Effector memory CD4-positive, alpha-beta T cell (primary cell): ENCODE measurements at regions not wholly inside any gene's neighbourhood (a gene's known extent, or its start where the extent isn't known, plus 50 kb on each side); places are given as distances from the start of the nearest gene placed in this dataset.
A peak's percentile ranks its signal among the peaks of the same experiment; 100 is the strongest.

Experiments
- DNase-seq, 3 donors: peaks; one replicate each; pipeline ENCODE4 v3.0.0-alpha.2; 2020
- H3K27ac ChIP-seq: 2 replicates; pipeline ENCODE4 v1.7.0; 2013; ENCODE audit warnings: mild to moderate bottlenecking, low read length, moderate library complexity; ENCODE audit not compliant: insufficient read depth, poor library complexity, severe bottlenecking
- H3K27me3 ChIP-seq: replicated peaks from 2 replicates; pipeline ENCODE4 v1.7.0; 2013; ENCODE audit warnings: mild to moderate bottlenecking, low read length; ENCODE audit not compliant: insufficient read depth, control insufficient read depth, poor library complexity, severe bottlenecking
- H3K36me3 ChIP-seq: 2 replicates; pipeline ENCODE4 v1.7.0; 2013; ENCODE audit warnings: mild to moderate bottlenecking, low read length, moderate library complexity; ENCODE audit not compliant: control insufficient read depth, insufficient read depth
- H3K4me1 ChIP-seq: 2 replicates; pipeline ENCODE4 v1.7.0; 2013; ENCODE audit warnings: low read length, mild to moderate bottlenecking; ENCODE audit not compliant: control insufficient read depth, insufficient read depth, poor library complexity, severe bottlenecking
- H3K4me3 ChIP-seq: 2 replicates; pipeline ENCODE4 v1.7.0; 2013; ENCODE audit warnings: low read length, low read depth, mild to moderate bottlenecking; ENCODE audit not compliant: insufficient read depth, poor library complexity, severe bottlenecking
- H3K9me3 ChIP-seq: 2 replicates; pipeline ENCODE4 v1.7.0; 2013; ENCODE audit warnings: mild to moderate bottlenecking, low read length, moderate library complexity; ENCODE audit not compliant: control insufficient read depth

- Histone ChIP-seq H3K4me3 (no peak overlapping the region), H3K36me3 (no peaks in the 10 kb centered on the region), H3K27me3 (no peaks in the 10 kb centered on the region), H3K9me3 (no peaks in the 10 kb centered on the region), H3K4me1 (no peaks in the 10 kb centered on the region), H3K27ac (no peak overlapping the region)
- no peak for DNase-seq
Observed at GRCh38 chr4:180652533-180652932, 1590.7 kb upstream of the TENM3 start.

- Histone ChIP-seq H3K36me3 (no peaks in the 10 kb centered on the region), H3K27ac (no peak overlapping the region), H3K4me1 (no peaks in the 10 kb centered on the region), H3K27me3 (no peaks in the 10 kb centered on the region), H3K9me3 (no peaks in the 10 kb centered on the region), H3K4me3 (no peak overlapping the region)
- no peak for DNase-seq
Observed at GRCh38 chr4:180655886-180656285, 1587.3 kb upstream of the TENM3 start.

- DNase-seq: no peak
- Histone ChIP-seq H3K27ac (no peak overlapping the region), H3K9me3 (no peaks in the 10 kb centered on the region), H3K36me3 (no peaks in the 10 kb centered on the region), H3K4me3 (no peak overlapping the region), H3K27me3 (no peaks in the 10 kb centered on the region), H3K4me1 (no peaks in the 10 kb centered on the region)
Observed at GRCh38 chr4:180657881-180658280, 1585.3 kb upstream of the TENM3 start.

GRCh38 chr4:180664766-180665368 lies 1578.3 kb upstream of the TENM3 start:
- peak in 1 of 3 donors; percentile 25 for DNase-seq
- H3K27me3 ChIP-seq: no peaks in the 10 kb centered on the region
- H3K4me1 ChIP-seq: no peaks in the 10 kb centered on the region
- no peak overlapping the region for H3K27ac ChIP-seq
- H3K9me3 ChIP-seq: no peaks in the 10 kb centered on the region
- H3K4me3 ChIP-seq: no peak overlapping the region
- H3K36me3 ChIP-seq: no peaks in the 10 kb centered on the region

GRCh38 chr4:180665481-180665880 lies 1577.7 kb upstream of the TENM3 start:
- Histone ChIP-seq H3K27me3 (no peaks in the 10 kb centered on the region), H3K36me3 (no peaks in the 10 kb centered on the region), H3K27ac (no peak overlapping the region), H3K4me3 (no peak overlapping the region), H3K9me3 (no peaks in the 10 kb centered on the region), H3K4me1 (no peaks in the 10 kb centered on the region)
- no peak for DNase-seq

GRCh38 chr4:180665994-180666824 lies 1577.0 kb upstream of the TENM3 start:
- H3K27ac ChIP-seq: no peak overlapping the region
- no peak for DNase-seq
- no peaks in the 10 kb centered on the region for H3K4me1 ChIP-seq
- H3K36me3 ChIP-seq: no peaks in the 10 kb centered on the region
- H3K9me3 ChIP-seq: no peaks in the 10 kb centered on the region
- H3K27me3 ChIP-seq: no peaks in the 10 kb centered on the region
- no peak overlapping the region for H3K4me3 ChIP-seq

- DNase-seq: no peak
- no peaks in the 10 kb centered on the region for H3K27me3 ChIP-seq
- H3K4me3 ChIP-seq: no peak overlapping the region
Observed at GRCh38 chr4:180668732-180669131, 1574.5 kb upstream of the TENM3 start.

GRCh38 chr4:180669680-180670079 lies 1573.5 kb upstream of the TENM3 start:
- no peaks in the 10 kb centered on the region for H3K4me1 ChIP-seq
- H3K27ac ChIP-seq: no peak overlapping the region
- H3K4me3 ChIP-seq: no peak overlapping the region
- no peaks in the 10 kb centered on the region for H3K27me3 ChIP-seq
- H3K36me3 ChIP-seq: no peaks in the 10 kb centered on the region
- no peak for DNase-seq
- no peaks in the 10 kb centered on the region for H3K9me3 ChIP-seq

More at GRCh38 chr4:180668732-180669131, 1574.5 kb upstream of the TENM3 start:
- Histone ChIP-seq H3K36me3 (no peaks in the 10 kb centered on the region), H3K4me1 (no peaks in the 10 kb centered on the region), H3K27ac (no peak overlapping the region), H3K9me3 (no peaks in the 10 kb centered on the region)

- Histone ChIP-seq H3K27me3 (no peaks in the 10 kb centered on the region), H3K4me1 (no peaks in the 10 kb centered on the region), H3K4me3 (no peak overlapping the region), H3K36me3 (no peaks in the 10 kb centered on the region), H3K9me3 (no peaks in the 10 kb centered on the region), H3K27ac (no peak overlapping the region)
- no peak for DNase-seq
Observed at GRCh38 chr4:180674619-180675358, 1568.4 kb upstream of the TENM3 start.

- Histone ChIP-seq H3K9me3 (no peaks in the 10 kb centered on the region), H3K4me3 (no peak overlapping the region), H3K4me1 (no peaks in the 10 kb centered on the region), H3K27ac (no peak overlapping the region), H3K27me3 (no peaks in the 10 kb centered on the region), H3K36me3 (no peaks in the 10 kb centered on the region)
- DNase-seq: no peak
Observed at GRCh38 chr4:180675359-180675650, 1567.9 kb upstream of the TENM3 start.
